GM20000 (cell line): ENCODE measurements at regions not wholly inside any gene's neighbourhood (a gene's known extent, or its start where the extent isn't known, plus 50 kb on each side); places are given as distances from the start of the nearest gene placed in this dataset.

Source experiments
- DNase-seq: peaks from one replicate; pipeline ENCODE4 v3.0.0; 2012; ENCODE audit warnings: low spot score
- TF ChIP-seq, protein P1 (sequence below): IDR thresholded peaks from 2 replicates; pipeline ENCODE4 v1.5.1; 2012; ENCODE audit warnings: mild to moderate bottlenecking, control low read depth; ENCODE audit errors: extremely low read depth, missing control alignments

GRCh38 chr4:22130741-22131140 lies 182.2 kb upstream of the KCNIP4 start:
- no peak for DNase-seq
- TF ChIP-seq, protein P1, sequence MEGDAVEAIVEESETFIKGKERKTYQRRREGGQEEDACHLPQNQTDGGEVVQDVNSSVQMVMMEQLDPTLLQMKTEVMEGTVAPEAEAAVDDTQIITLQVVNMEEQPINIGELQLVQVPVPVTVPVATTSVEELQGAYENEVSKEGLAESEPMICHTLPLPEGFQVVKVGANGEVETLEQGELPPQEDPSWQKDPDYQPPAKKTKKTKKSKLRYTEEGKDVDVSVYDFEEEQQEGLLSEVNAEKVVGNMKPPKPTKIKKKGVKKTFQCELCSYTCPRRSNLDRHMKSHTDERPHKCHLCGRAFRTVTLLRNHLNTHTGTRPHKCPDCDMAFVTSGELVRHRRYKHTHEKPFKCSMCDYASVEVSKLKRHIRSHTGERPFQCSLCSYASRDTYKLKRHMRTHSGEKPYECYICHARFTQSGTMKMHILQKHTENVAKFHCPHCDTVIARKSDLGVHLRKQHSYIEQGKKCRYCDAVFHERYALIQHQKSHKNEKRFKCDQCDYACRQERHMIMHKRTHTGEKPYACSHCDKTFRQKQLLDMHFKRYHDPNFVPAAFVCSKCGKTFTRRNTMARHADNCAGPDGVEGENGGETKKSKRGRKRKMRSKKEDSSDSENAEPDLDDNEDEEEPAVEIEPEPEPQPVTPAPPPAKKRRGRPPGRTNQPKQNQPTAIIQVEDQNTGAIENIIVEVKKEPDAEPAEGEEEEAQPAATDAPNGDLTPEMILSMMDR: no peak

DNA sequence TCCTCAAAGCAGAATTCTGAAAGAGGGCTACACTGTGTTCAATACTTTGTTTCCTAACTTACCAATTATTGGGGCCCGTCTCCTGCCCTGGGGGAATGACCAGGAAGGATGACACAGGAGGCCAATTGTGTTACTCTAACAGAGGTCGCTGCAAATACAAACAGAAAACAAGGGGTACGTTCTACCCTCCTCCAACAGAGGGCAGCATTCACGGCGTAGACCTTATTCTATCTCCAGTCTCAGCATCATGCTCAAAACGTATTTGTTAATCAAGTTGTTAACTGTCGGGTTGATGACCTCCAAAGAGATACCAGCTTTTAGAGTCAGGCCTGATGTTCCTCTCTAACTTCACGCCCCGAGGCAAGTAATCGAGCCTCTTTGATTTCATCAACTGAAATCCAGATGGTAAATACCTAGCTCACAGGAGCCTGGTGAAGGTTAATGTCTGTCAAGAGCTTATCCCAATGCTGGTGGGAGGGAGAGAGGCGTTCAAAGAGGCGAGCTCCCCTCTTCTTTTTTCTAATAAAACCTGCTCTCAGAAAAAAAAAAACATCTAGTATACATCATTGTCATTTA lies 181.0 kb upstream of the KCNIP4 start:
- TF ChIP-seq, protein P1: no peak
- peak; percentile 5 for DNase-seq

DNA sequence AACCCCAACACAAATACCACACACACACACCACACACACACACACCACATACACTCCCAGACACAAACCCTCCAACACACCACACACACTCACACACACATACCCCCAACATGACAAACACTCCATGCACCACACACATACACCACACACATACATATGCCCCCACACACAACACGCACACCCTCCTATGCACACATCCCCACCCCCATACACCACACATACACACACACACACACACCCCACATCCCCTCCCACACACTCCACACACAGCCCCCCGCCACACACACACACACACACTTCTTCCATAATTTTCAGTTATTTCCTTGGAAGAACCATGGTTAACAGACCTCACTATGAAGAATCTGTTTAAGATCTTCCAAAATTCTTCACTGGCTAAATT lies 173.5 kb upstream of the KCNIP4 start:
- TF ChIP-seq, protein P1: no peak
- no peak for DNase-seq

GRCh38 chr4:22115262-22115661 lies 166.7 kb upstream of the KCNIP4 start:
- TF ChIP-seq, protein P1: no peak

DNA sequence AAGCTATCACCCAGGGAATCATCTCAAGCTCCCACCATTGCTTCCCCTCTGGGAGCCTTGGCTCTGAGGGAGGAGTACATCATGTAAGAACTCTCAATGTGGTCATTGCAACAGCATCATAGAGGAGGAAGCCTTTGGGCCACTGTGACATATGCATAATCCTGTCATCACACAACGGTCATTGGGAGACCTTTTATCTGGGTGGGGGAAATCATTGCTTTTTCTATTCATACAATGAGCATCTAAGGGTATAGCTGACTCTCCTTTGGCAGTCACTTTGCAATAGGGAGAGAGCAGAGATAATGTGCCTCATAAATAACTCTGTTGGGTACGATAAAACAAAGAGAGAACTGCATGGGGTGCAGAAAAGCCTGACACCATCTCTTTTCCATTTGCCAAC lies 155.2 kb upstream of the KCNIP4 start:
- TF ChIP-seq, protein P1: no peak
- DNase-seq: no peak

More at GRCh38 chr4:22115262-22115661, 166.7 kb upstream of the KCNIP4 start:
- DNase-seq: no peak

DNA sequence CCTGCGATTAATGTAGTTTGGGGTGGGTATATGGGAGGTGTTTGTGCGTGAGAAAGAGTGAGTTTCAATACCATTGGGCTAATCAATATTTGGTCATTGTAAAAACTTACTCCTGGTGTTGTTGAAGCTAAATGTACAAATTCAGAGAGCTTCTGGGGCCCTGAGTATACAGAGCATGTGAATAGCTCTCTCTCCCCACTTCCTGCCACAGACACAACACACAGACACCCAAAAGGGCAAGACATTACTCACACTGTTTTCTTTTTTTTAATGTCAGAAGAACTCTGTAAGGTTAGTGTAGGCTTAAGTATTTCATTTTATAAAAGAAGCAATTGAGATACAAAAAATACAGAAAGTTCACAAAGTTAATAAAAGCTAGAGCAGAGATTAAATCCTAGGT lies 151.3 kb upstream of the KCNIP4 start:
- no peak for DNase-seq
- TF ChIP-seq, protein P1: no peak

GRCh38 chr4:22097596-22097995 lies 149.0 kb upstream of the KCNIP4 start:
- TF ChIP-seq, protein P1: no peak
- DNase-seq: no peak
